Activated CD4-positive, alpha-beta T cell treated with anti-CD3 and anti-CD28 coated beads, Interleukin-2, amount 50 U/mL, for 4 hours (primary cell): ENCODE measurements at regions not wholly inside any gene's neighbourhood (a gene's known extent, or its start where the extent isn't known, plus 50 kb on each side); places are given as distances from the start of the nearest gene placed in this dataset.
"Not testable (repeated sequence)": the region's sequence is repeated elsewhere in the genome, so short reads cannot be mapped to it uniquely, and the experiment has no call there.

ENCODE experiments used
- DNase-seq, 2 experiments: peaks; one replicate each; pipeline ENCODE4 v3.0.0-alpha.2; 2020

GRCh38 chr10:3941676-3942075 lies 156.7 kb upstream of the KLF6 start:
- no peak for DNase-seq

GRCh38 chr10:3936422-3937040 lies 151.5 kb upstream of the KLF6 start:
- DNase-seq = no peak

DNA sequence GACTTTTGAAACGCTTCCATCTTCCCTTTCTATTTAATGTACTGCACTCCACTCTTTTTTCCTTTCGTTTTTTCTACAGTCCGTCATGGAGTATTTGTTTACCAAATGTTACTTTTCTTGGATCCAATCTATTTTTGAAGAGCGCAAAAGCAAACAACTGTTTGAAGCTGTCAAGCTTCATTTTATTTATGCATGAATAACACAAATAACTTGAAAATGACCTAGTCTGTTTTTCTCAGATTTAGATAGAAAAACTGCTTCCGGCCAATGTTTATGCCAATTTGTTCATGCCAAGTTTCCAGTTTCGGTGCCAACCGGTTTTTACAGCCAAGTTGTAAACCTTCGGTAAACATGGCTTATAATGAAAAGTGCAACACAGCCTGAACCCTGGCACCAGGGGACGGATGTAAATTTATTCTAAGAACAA lies 150.9 kb upstream of the KLF6 start:
- no peak for DNase-seq

GRCh38 chr10:3935141-3935540 lies 150.1 kb upstream of the KLF6 start:
- peak; percentile 69 to 77 for DNase-seq

GRCh38 chr10:3933733-3934132 lies 148.7 kb upstream of the KLF6 start:
- DNase-seq = no peak

GRCh38 chr10:3932597-3933375 lies 147.8 kb upstream of the KLF6 start:
- no peak for DNase-seq

GRCh38 chr10:3931901-3932300 lies 146.9 kb upstream of the KLF6 start:
- no peak for DNase-seq

GRCh38 chr10:3931224-3931623 lies 146.2 kb upstream of the KLF6 start:
- DNase-seq = no peak

GRCh38 chr10:3928569-3928968 lies 143.6 kb upstream of the KLF6 start:
- no peak for DNase-seq

DNA sequence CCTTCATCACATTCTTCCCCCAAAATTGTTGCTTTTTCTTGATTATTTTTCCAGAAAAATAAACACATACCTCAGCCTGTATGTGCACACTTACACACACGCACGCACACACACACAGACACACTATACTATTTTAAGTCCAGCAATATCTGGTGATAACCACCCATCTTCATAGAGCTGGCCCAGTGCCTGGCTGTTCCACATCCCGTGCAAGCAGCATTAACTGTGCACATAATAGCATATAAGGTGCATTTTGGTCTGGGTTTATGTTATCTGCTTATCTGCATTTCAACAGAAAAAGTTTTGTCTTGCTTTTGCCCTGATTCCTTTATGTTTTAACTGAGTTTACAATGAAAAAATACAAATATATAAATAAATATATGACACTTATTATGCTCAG lies 143.1 kb upstream of the KLF6 start:
- DNase-seq = no peak

DNA sequence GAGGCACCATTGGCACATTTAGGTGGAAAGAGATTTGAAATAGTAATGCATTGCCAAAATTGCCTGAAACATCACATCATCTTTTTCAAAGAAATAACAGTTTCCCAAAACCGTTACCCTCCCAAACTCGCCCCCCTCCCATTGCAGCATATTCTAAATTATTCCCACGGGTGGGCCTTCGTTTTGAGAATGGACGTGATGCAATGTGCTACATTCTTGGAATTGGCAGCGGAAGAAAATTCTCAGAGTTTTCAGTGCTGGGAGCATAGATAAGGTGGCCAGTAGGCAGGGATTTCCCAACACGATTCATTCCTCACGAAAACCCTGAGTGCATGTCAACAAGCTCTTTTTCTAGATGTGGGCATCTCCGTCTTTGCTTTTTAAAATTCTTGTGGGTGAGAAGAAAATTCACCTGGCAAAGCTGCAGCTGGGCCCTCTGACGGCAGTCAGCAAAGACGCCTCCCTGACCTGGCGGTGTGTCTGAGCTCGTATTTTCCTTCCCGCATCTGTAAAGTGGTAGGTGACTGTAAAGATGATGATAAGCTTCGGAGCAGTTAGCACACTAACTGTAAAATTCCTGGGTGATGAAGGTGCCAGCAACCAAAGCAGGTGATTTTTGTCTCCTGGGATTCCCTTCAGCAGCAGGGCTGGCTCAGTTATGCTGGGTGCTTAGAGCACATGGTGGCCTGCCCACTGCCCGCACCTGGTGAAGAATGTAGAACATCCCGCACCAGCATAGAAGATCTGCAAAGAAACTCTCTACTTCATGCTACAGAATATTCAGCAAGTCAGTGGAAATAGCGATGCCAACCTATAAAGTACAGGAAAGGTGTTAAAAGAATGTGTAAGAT lies 141.9 kb upstream of the KLF6 start:
- no peak for DNase-seq

DNA sequence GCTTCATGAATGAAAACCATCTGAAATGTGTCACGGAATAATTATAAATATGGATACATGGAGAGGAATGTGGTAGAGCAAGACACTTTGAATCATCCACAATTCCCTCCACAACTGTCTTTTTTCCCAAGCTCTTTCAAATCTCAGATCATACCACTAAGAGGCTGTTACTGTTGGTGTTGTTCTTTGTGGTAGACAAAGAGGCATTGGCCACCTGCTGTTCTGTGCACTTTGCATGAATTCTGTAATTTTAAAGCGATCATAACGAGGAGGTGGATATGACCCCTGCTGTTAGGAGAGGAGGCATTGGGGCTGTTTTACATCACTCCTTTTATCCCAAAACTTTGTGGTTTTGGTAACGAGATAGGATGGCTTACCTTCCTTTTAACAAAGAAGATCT lies 141.2 kb upstream of the KLF6 start:
- DNase-seq = no peak

DNA sequence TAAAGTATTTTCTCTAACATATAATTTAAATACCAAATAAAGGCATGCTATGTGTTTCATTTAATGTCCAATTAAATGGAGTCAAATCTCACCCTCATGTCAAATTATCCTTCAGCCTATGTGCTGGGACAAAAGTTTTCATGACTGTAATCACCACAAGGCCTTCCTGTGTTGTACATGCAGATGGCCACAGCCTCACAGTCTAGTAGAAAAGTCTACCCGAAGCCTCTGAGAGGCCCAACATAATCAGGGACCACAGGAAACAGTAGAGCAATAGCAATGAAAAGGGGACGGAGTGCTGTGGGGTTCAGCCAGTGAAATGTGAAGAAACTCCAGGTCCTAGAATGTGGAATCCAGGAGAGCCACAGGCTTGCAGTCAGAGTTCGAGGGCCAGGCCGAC lies 140.2 kb upstream of the KLF6 start:
- no peak for DNase-seq

DNA sequence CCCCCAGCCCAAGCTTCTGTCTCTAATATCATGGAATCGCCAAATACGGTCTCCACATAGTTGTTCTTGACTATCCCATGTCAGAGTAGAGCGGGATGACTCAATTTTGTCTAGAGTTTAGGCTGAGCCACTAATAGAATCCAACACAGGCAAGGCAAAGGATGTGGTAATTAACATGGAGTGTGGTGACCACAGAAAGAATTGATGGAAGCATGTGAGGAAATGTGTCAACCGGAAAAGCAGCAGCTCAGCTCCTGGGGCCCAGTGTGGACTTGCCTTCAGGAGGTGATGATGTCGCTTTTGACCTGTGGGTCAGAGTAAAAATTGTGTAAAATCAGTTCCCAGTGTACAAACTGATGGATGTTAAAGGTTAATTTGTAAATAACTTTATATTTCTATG lies 139.3 kb upstream of the KLF6 start:
- no peak for DNase-seq

DNA sequence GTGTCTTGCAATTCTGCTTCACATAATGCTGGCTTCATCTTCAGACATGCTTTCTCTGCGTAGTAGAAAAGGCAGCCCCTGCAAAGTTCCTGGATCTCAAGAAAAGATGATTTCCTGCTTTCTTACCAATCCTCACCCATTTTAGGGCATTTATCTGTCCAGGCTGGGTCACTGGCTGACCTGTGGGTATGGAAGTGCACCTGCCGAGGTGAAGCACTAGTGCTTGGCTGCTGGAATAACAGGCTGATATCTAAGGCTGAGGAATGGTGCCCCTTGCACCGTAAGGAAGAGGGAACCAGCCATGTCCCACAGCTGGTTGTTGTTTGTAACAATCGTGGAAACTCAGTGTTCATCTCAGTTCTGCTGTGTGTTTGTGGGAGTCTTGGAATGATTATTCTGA lies 138.0 kb upstream of the KLF6 start:
- DNase-seq = no peak

- no peak for DNase-seq
These were observed 134.8 kb upstream of the KLF6 start for GRCh38 chr10:3919709-3920308.

DNA sequence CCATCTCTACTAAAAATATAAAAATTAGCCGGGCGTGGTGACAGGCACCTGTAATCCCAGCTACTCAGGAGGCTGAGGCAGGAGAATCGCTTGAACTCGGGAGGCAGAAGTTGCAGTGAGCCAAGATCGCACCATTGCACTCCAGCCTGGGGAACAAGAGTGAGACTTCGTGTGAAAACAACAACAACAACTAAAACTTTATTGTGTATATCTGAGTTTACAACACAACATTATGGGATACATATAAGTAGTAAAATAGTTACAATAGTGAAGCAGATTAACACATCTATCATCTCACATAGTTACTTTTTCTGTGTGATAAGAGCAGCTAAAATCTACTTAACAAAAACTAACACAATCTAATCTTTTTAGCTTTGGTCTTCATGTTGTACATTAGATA lies 132.4 kb upstream of the KLF6 start:
- DNase-seq = not testable (repeated sequence)

DNA sequence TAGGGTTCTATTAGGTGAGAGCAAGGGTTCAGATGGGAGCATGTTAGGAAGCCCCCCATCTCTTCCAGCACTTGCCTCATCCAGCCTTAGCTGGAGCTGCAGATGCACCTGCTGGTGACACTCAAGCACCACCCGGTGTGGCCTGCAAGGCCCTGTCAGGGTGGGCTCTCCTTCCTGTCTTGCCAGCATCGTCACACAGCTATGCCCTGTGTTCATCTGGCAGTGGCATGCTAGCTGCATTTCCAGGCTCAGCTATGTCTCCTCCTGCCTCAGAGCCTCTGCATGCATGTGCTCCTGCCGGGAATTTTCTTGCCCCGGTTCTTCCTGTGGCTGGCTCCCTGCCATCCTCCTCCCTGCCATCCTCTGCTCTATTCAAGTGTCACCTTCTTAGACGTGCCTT lies 129.7 kb upstream of the KLF6 start:
- DNase-seq = no peak

GRCh38 chr10:3911713-3912442 lies 126.9 kb upstream of the KLF6 start:
- no peak for DNase-seq

- DNase-seq = no peak
These were observed 126.2 kb upstream of the KLF6 start for GRCh38 chr10:3911241-3911640.

- DNase-seq = no peak
These were observed 124.3 kb upstream of the KLF6 start for GRCh38 chr10:3909339-3909738.

GRCh38 chr10:3908183-3908582 lies 123.2 kb upstream of the KLF6 start:
- no peak for DNase-seq

GRCh38 chr10:3907514-3907913 lies 122.5 kb upstream of the KLF6 start:
- DNase-seq = no peak
